PFSK-1 (cell line): ENCODE measurements at regions not wholly inside any gene's neighbourhood (a gene's known extent, or its start where the extent isn't known, plus 50 kb on each side); places are given as distances from the start of the nearest gene placed in this dataset.

Source experiments
- POLR2AphosphoS5 ChIP-seq: IDR thresholded peaks from 2 replicates; pipeline ENCODE4 v1.6.1; 2012; ENCODE audit warnings: low read depth, mild to moderate bottlenecking, control low read depth, low read length, moderate library complexity
- REST ChIP-seq, 2 experiments: IDR thresholded peaks; 2 replicates each; pipeline versions ENCODE4 v1.6.1 to v1.8.0; 2011 to 2012; ENCODE audit warnings: low read depth in 2 of 2, low read length in 2 of 2, control low read depth in 1 of 2, inconsistent platforms in 1 of 2, mild to moderate bottlenecking in 1 of 2, moderate library complexity in 1 of 2; ENCODE audit not compliant: insufficient read depth in 1 of 2
- SIN3A ChIP-seq: IDR thresholded peaks from 2 replicates; pipeline ENCODE4 v1.6.1; 2012; ENCODE audit warnings: mild to moderate bottlenecking, low read length, moderate library complexity, borderline replicate concordance; ENCODE audit not compliant: insufficient read depth

- TF ChIP-seq POLR2AphosphoS5 (no peak), REST (IDR thresholded peaks at IDR 0.05; ENCODE audit: insufficient read depth in 1 of 2, low read depth in 2 of 2, low read length in 2 of 2) (no peak), SIN3A (no peak)
These were observed 112.8 kb downstream of the C3orf38 start for GRCh38 chr3:88262527-88262926.
